Inferior parietal cortex (tissue), 1 donor: ENCODE measurements at regions not wholly inside any gene's neighbourhood (a gene's known extent, or its start where the extent isn't known, plus 50 kb on each side); places are given as distances from the start of the nearest gene placed in this dataset.

ENCODE experiments used
- DNase-seq: peaks from one replicate; pipeline ENCODE4 v3.0.0-alpha.2; 2016; ENCODE audit errors: extremely low spot score

DNA sequence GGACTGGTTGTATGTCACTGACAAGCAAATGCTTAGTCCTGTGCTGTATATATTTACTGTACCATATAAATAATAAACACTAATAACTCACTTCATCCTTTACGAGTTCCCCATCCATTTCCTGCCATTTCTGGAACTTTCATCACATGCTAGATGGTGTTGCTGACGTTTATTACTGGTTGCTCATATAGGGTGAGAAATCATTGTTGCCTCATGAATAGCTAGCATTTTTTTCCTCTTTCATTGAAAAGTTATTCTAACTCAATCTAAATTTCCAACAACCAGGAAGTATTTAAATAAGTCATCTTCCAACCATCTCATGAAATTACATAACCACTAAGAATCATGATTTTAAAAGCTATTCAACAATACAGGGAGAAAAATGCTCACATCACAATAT is 88.6 kb upstream of the RCN1 start:
- DNase-seq, result no peak

DNA sequence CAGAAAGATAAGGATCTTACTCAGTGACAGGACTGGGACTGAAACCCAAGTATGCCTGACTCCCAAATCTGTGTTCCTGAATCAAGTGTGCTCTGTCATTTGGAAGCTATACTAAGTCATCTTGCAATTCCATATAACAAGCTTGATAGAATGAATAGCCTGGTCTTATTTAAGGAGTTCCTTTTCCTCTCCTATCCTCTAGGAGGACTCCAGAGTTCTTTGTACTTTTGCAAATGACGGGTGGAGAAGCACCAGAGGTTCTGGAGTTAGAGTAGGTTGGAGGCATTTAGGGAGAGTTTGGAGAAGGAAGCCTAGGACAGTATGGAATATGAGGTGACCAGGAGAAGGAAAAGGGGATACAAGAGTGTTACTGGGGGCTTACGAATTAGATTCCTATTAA is 92.9 kb upstream of the RCN1 start:
- DNase-seq, result no peak

GRCh38 chr11:31996159-31996881 is 94.6 kb upstream of the RCN1 start:
- DNase-seq, result no peak

DNA sequence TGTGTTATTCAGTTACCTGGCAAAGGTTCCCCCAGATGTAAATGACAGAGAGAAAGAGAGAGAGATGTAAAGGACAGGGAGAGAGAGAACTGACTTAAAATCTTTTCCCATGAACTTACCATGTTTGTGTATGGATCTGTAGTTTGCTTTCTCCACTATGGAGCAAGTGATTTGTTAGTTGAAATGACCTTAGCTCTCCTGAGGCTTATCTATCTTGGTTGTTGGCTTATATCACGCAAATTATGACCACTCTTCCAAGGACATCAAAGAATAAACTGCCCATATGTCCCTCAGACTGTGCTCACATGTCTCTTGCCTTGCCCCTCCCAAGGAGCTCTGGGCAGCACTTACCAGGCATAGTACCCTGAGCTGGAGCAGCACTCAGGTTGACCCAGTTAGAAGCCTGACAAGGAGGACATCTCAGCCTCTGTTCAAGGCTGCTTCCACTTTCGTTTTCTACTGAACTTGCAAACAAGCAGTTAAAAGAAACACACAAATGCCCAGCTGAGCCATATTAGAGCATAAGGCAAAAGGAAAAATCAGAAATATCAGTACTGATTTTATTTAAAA is 95.3 kb upstream of the RCN1 start:
- DNase-seq, result no peak

DNA sequence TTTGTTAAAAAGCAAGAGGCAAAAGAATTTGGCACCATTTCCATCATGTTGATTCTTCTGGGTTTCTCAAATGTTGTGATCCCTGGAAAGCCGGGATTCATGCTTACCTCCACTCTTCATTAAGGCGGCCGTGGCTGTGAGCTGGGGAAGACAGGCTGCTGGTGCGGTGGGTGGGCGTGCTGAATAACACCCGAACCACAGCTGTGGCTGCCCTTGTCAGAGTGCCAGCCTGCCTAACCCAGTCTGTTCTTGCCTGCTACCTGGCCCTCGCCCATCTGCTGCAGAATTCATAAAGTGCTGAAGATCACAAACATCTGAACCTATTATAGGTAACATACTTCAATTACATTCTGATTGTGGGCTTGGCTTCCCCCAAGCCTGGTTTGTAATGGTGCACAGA is 95.8 kb upstream of the RCN1 start:
- DNase-seq, result no peak

DNA sequence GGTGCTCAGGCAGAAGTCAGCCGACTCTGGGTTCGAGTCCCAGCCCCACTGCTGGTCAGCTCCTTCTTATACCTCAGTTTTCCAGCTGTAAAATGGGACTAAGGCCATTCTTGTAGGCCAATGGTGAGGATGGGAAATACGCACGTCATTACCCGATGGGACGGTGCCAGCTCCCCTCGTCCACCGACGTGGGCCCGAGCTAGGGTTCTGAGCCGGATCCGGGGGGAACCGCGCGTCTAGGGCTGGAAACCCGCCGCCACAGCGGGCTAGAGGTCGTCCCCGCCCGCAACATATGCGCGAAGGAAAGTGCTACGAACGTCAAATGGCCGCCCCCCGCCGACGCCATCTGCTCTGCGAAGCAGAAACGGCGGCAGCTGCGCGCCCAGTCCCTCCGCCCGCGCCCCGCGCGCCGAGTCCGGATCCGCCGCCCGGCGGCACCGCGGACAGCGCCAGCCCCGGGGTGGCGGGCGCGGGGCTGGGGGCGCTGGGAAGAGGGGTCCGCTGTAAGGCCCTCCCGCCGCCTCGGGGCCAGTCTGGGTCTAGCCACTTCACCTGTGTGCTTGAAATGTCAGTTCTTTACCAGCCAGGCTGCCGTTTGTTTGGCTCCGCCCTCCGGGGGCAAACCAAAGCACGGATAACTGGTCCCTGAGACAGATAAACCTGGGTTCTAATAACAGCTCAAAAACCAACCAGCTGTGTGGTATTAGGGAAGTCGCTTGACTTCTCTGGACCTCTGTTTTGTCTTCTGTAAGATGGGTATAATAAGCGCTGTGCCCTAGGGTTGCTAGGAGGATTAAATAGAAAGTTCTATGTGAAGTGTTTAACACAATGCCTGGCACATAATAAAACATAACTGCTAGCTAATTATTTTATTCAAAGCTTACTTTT is 103.5 kb upstream of the RCN1 start:
- no peak for DNase-seq

DNA sequence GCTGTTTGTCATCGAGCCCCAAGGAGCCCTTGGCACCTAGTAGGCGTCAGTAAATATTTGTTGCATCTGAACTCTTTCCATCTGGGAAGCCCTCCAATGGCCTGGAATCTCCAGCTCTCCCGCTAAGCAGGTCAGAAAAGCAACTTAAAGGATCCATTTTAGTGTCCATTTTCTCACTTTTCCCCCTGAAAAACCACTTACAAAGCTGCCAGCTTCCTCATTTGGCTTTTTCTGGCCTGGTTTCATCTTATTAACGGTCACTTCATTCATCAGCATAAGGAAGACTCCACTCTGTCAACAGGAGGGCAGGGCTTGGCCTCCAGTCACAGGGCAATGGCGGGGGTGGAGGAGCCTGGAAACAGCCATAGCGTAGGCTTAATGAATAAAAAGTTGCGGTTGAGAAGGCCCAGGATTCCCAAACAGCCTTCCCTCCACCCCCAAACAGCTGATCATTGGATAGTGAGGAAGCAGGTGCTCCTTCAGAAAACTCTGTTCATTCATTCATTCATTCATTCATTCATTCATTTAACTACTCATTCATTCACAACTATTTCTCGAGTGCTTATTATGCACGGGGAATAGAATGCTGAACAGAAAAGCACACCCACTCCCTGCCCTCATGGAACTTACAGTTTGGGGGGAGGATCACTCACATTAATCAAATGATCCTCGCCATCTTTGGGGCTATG is 104.5 kb upstream of the RCN1 start:
- DNase-seq, result no peak

DNA sequence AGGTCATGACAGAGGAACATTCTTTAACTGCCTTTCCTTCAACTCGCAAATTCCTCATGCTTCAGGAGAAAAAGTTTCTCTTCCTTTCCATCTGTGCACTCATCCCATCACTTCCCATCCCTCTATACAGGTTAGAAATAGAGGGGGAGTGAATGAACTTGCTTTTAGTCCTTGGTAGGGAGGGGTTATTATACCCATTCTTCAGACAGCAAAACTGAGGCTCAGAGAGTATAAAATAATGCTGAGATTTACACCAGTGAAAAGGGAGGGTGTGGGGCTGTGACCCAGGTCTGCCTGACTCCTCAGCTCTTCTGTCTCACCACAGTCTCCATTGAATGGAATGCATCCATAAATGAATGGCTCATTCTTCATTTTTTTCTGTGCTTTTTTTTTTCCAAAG is 109.4 kb upstream of the RCN1 start:
- no peak for DNase-seq

DNA sequence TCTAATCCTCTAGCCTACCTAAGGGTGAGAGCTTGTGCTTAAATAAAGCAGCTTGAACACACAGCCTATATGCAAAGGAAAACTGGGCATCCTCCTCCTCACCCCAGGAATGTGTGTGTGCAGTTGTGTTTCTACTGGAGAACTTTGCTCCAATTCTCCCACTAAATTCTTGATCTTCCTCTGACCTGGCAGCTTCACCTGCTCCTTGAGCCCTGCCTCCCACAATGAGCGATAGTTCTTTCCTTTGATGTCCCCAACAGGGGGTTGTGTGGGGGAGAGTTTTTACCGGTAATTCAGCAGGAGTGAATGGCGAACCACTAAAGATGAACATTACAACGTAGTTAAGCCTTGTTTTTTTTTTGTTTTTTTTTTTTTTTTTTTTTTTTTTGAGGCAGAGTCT is 113.5 kb upstream of the RCN1 start:
- no peak for DNase-seq

GRCh38 chr11:31974366-31975136 is 116.3 kb upstream of the RCN1 start:
- no peak for DNase-seq

- DNase-seq, result no peak
Measured at GRCh38 chr11:31973172-31973571, 117.7 kb upstream of the RCN1 start.

DNA sequence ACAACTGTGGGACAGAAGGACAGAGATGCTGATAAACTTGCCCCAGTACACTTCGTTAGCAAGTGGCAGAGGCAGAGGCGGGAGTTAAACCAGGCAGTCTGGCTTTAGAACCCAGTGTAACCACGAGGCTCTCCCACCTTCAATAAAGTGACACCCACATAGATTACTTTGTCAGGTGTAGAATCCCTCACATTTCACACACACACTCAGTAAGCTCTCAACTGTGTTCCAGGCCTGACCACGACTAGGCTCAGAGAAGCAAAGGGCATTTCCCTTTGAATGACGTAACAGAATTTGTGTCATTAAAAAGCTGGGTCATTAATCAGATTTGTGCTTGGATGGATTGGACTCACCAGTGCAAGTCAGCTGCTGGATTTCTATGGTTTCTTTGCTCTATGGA is 118.3 kb upstream of the RCN1 start:
- no peak for DNase-seq

GRCh38 chr11:31969359-31969702 is 121.5 kb upstream of the RCN1 start:
- DNase-seq, result no peak

DNA sequence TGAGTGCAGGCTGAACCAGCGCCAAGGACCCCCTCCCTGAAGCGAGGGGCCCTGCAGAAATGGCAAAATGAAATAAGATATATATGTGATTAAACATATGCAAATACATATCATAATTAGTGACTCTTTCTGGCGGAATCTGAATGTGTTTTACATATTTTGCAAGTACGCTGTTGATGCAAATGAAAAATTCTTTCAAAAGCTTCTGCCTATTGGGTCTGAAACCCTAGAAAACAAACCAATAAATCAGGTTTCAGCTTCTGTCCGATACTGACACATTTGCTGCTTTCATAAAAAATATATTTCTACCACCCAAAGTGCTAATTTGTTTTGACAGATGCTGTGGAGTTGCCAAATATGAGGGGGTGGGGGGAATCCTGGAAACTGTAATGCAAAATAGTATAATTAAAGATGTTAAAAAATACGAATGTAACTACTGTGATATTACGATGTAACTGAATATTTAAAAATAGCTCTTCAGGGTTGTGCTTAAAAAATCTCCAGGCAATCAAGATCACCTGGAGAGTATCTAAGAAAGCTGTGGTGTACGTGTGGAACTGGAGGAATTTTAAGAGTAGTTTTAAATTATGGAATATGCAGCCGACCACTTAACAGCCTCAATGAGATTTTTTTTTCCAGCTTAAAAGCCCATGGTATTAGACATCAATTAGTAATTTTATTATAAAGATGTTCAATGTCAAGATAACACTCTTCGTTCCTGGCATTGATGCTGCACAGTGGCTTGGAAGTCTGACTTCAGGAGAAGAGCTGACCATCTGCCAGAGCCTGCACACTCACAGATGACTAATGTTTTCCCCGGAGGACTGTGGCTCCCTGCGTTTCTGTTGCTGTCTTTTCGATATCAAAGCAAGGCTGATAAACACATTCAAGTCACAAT is 122.2 kb upstream of the RCN1 start:
- DNase-seq, result no peak

- DNase-seq, result no peak
Measured at GRCh38 chr11:31967404-31968130, 123.3 kb upstream of the RCN1 start.

- no peak for DNase-seq
Measured at GRCh38 chr11:31966846-31967245, 124.0 kb upstream of the RCN1 start.

- no peak for DNase-seq
Measured at GRCh38 chr11:31964181-31964580, 126.7 kb upstream of the RCN1 start.

DNA sequence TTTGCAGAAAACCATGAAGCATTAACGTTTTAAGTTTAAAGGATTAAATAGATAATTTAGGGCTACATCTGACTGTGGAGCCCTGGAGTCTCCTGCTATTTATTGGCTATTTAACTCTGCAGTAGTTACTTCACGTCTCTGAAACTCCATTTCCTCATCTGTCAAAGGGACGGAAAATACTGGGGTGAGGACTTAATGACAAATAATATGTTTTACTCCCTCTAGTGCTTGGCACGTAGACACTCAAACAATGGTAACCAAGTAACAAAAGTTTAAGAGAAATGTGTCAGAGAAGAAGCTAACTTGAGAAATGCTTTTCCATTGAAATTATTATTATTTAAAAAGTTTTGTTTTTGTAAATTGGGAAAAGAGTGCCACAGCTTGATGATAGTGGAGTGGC is 130.7 kb upstream of the RCN1 start:
- no peak for DNase-seq

DNA sequence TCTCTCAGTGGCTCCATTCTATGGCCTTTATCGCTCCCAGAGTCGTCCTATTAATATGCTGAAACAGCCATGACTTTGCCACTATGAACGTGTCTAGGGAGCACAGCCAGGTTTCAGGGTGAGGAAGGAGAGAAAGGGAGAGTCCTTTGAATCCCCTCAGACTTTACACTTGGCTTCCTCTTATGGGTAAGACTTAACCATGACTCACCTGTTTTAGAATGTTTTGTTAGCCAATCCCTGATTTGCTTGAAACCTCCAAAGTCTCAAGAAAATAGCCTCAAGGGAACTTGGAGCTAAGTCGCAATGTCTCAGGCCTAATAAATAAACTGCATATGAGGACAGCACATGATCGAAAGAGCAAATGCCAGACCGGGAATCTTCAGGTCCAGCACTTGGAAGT is 131.2 kb upstream of the RCN1 start:
- DNase-seq, result no peak
